Brain microvascular endothelial cell (primary cell): ENCODE measurements at regions not wholly inside any gene's neighbourhood (a gene's known extent, or its start where the extent isn't known, plus 50 kb on each side); places are given as distances from the start of the nearest gene placed in this dataset.
A peak's percentile ranks its signal among the peaks of the same experiment; 100 is the strongest.

Source experiments
- DNase-seq: peaks from one replicate; pipeline ENCODE4 v3.0.0-alpha.2; 2020
- H3K27ac ChIP-seq: fragments of 250-450 bp; sonication (Bioruptor Pico); 2 replicates; pipeline ENCODE4 v1.5.1; 2020; ENCODE audit warnings: mild to moderate bottlenecking, moderate library complexity
- H3K27me3 ChIP-seq: fragments of 250-450 bp; sonication (Bioruptor Pico); replicated peaks from 2 replicates; pipeline ENCODE4 v1.5.1; 2020; ENCODE audit warnings: mild to moderate bottlenecking
- H3K36me3 ChIP-seq: fragments of 250-450 bp; sonication (Bioruptor Pico); replicated peaks from 2 replicates; pipeline ENCODE4 v1.5.1; 2020; ENCODE audit warnings: mild to moderate bottlenecking
- H3K4me3 ChIP-seq: 2 replicates; pipeline ENCODE4 v1.5.1; 2011; ENCODE audit warnings: low read depth, mild to moderate bottlenecking, control low read depth, low read length, moderate library complexity
- in situ Hi-C: cut with HindIII; loops from 2 replicates; pipeline ENCODE4 v1.10.0; 2017; ENCODE audit warnings: low sequenced_read_pairs, low pct_ligation_motif_present
- TF ChIP-seq, protein P1 (sequence below): IDR thresholded peaks from 2 replicates; pipeline ENCODE4 v1.5.1; 2011; ENCODE audit warnings: low read depth, mild to moderate bottlenecking, moderate library complexity, low read length, control low read depth, inconsistent platforms; ENCODE audit errors: missing control alignments

DNA sequence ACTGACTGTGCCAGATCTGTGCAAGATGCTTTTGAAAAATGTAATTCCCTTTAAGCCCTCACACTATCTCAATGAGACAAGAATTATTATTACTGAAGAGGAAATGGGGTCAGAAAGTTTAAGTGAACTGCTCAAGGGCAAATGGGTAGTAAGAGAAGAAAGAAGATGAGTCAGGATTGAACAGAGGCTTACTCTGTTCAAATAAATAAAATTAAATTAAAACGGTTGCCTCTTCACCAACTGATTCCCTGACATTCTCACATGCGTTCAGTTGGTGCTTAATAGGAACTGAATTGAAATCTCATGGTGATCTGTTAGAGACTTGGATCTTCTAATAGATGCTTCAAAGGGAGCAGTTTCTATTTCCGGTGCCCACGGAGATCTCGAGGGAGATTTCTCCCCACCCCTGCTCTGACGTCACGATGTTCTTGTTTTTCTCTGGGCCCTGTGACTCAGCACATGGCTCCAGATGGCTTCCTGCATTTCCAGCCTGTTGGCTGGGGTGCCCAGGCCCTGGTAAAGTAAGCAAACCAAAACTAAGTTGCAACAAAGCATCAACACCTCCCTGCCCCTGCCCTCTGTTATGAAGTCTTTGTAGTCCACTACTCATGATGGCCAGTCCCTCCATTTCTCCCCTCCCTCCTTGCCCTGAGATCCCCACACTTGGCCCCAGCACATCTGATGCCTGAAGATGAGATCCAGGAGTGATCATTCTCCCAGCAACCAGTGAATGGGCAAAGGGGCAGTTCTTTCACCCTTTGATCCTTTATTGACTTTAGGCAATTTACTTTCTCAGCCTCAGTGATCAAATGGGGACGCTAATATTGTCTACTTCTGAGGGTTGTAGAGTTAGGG, 106.1 kb upstream of the CPEB4 start:
- H3K27ac ChIP-seq: peak overlapping the region; percentile 91
- no peaks in the 10 kb centered on the region for H3K27me3 ChIP-seq
- TF ChIP-seq, protein P1, sequence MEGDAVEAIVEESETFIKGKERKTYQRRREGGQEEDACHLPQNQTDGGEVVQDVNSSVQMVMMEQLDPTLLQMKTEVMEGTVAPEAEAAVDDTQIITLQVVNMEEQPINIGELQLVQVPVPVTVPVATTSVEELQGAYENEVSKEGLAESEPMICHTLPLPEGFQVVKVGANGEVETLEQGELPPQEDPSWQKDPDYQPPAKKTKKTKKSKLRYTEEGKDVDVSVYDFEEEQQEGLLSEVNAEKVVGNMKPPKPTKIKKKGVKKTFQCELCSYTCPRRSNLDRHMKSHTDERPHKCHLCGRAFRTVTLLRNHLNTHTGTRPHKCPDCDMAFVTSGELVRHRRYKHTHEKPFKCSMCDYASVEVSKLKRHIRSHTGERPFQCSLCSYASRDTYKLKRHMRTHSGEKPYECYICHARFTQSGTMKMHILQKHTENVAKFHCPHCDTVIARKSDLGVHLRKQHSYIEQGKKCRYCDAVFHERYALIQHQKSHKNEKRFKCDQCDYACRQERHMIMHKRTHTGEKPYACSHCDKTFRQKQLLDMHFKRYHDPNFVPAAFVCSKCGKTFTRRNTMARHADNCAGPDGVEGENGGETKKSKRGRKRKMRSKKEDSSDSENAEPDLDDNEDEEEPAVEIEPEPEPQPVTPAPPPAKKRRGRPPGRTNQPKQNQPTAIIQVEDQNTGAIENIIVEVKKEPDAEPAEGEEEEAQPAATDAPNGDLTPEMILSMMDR: no peak
- in situ Hi-C loops: no loop called here
- H3K4me3 ChIP-seq: no peak overlapping the region
- H3K36me3 ChIP-seq: no peaks in the 10 kb centered on the region
- peak; percentile 89 for DNase-seq

DNA sequence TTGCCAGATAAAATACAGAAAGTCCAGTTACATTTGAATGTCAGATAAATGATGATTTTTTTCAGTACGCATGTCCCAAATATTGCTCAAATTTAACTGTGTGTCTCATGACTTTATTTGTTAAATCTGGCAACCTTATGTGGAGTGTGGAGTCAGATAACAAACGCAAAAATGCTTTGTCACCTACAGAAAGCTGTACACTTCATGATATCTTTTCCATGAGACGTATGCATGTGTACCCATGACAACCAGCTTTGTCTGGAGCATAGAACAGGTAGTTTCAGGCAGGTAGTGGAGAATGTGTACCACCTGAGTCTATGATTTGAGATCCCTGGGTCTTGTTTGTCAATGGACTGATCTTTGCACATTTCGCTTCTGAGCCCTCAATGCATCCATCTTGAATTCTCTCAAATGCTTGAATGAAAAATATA, 105.5 kb upstream of the CPEB4 start:
- no peak for DNase-seq
- H3K36me3 ChIP-seq: no peaks in the 10 kb centered on the region
- TF ChIP-seq, protein P1: no peak
- no peaks in the 10 kb centered on the region for H3K27me3 ChIP-seq
- in situ Hi-C loops: no loop called here
- H3K4me3 ChIP-seq: no peak overlapping the region
- H3K27ac ChIP-seq: peak overlapping the region; percentile 91

DNA sequence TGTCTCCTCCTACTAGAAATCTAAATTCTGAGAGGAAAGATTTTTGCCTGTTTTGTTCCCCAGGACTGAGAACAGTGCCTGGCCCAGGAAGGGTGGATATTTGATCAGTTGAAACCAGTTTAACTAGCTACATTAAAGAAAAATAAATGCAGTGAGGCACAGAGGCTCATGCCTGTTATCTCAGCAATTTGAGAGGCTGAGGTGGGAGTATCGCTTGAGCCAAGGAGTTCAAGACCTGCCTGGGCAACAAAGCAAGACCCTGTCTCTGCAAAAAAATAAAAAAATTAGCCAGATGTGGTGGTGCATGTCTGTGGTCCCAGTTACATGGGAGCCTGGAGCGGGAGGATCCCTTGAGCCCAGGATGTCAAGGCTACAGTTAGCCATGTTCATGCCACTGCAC, 104.8 kb upstream of the CPEB4 start:
- Histone ChIP-seq H3K27ac (no peak overlapping the region), H3K36me3 (no peaks in the 10 kb centered on the region), H3K4me3 (no peak overlapping the region), H3K27me3 (no peaks in the 10 kb centered on the region)
- in situ Hi-C loops: no loop called here
- no peak for DNase-seq
- TF ChIP-seq, protein P1: no peak

DNA sequence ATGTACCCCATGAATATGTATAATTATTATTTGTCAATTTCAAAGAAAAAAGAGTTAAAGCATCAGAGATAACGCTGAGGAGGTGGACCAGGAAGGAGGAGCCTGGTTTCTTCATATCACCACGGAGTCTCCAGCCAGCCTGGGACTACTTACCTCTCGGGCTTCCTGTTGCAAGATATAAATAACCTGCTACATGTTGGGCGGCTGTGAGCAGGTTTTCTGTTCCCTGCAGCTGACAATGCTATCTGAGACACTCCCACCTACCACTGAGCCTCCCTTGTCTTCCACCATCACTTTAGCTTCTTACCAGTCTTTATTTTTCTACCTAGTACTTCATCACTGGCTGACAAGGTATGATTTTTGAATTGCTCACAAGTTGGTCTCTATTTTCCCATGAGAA, 102.7 kb upstream of the CPEB4 start:
- H3K27ac ChIP-seq: no peak overlapping the region
- TF ChIP-seq, protein P1: no peak
- no peaks in the 10 kb centered on the region for H3K36me3 ChIP-seq
- H3K4me3 ChIP-seq: no peak overlapping the region
- in situ Hi-C loops: no loop called here
- H3K27me3 ChIP-seq: no peaks in the 10 kb centered on the region
- no peak for DNase-seq

DNA sequence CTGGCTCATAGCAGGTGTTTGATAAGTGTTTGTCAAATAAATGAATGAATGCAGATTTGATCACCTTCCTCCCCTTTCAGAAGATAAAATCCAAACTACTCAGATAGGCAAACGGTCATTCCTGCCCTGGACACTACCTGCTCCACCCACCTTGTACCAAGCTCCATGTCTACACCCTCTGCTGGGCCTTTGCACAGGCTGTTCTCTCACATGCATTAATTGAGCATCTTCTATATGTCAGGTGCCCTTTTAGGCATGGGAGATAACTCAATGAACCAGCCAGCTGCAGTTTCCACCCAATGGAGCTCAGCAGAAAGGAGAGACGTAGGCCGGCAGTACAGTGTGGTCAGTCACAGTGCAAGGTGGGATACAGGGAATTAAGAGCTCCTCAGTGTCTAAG, 102.3 kb upstream of the CPEB4 start:
- no peak for DNase-seq
- TF ChIP-seq, protein P1: no peak
- in situ Hi-C loops: no loop called here
- Histone ChIP-seq H3K4me3 (no peak overlapping the region), H3K27ac (no peak overlapping the region), H3K36me3 (no peaks in the 10 kb centered on the region), H3K27me3 (no peaks in the 10 kb centered on the region)
